BLaER1 treated with 17β-estradiol and CSF1 and Interleukin-3, amounts not matched to agents 10 nM and 100 nM (cell line): ENCODE measurements at regions not wholly inside any gene's neighbourhood (a gene's known extent, or its start where the extent isn't known, plus 50 kb on each side); places are given as distances from the start of the nearest gene placed in this dataset.

Source experiments
- H3K27ac ChIP-seq, 11 experiments: shearing (Covaris generic); formaldehyde crosslinking; 2 replicates each; pipeline ENCODE4 v1.8.1; 2022
- H3K27me3 ChIP-seq, 11 experiments: shearing (Covaris generic); formaldehyde crosslinking; 2 replicates each; pipeline ENCODE4 v1.8.1; 2022
- H3K36me3 ChIP-seq, 11 experiments: shearing (Covaris generic); formaldehyde crosslinking; 2 replicates each; pipeline ENCODE4 v1.8.1; 2022
- H3K4me1 ChIP-seq, 10 experiments: shearing (Covaris generic); formaldehyde crosslinking; 2 replicates each; pipeline ENCODE4 v1.8.1; 2022
- H3K4me2 ChIP-seq, 11 experiments: shearing (Covaris generic); formaldehyde crosslinking; 2 replicates each; pipeline ENCODE4 v1.8.1; 2022
- H3K4me3 ChIP-seq, 10 experiments: shearing (Covaris generic); formaldehyde crosslinking; 2 replicates each; pipeline ENCODE4 v1.8.1; 2022
- H3K9ac ChIP-seq, 11 experiments: shearing (Covaris generic); formaldehyde crosslinking; 2 replicates each; pipeline ENCODE4 v1.8.1; 2022
- H3K9me3 ChIP-seq, 11 experiments: shearing (Covaris generic); formaldehyde crosslinking; replicated peaks in 1 of 11; 2 replicates each; pipeline ENCODE4 v1.8.1; 2022
- H4K20me1 ChIP-seq, 11 experiments: shearing (Covaris generic); formaldehyde crosslinking; 2 replicates each; pipeline ENCODE4 v1.8.1; 2022
- Cebpa-rat ChIP-seq, 11 experiments: shearing (Covaris generic); IDR thresholded peaks; 2 replicates each; pipeline ENCODE4 v1.8.1; 2022

DNA sequence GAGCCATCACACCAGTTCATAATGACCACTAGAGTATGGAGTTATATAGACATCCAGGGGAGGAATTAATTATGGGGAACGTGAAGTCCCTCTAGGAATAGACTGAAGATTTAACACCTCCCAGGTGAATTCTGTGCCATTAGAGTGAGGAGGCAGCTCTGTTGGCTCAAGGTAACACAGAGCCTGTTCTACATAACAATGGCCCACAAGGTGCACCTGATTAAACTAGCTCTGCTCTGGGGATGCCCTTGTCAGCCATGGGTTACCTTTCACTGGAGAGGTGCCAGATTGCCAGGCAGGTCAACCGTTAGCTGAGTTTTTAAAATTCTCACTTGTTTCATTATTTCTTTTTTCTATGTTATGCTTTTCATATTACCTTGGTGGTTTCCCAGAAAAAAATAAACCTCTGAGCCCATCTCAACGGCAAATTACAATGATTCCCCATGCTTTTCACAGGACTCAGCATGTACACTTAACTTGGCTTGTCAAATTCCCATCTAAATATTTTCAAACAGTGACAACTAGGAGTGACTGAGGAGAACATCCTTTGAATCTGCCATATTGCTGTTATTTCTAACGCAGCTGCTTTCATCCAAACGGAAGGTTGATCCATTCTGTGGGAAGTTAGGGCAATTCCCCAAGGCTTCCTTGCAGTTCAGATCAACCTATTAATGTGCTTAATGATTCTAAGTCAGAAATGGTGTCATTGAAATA, 512.9 kb downstream of the MCTP2 start:
- Histone ChIP-seq H3K36me3 (no peaks in the 10 kb centered on the region), H3K4me2 (no peak overlapping the region), H3K4me1 (no peaks in the 10 kb centered on the region), H3K27ac (no peak overlapping the region), H3K27me3 (no peaks in the 10 kb centered on the region), H4K20me1 (no peaks in the 10 kb centered on the region), H3K4me3 (no peak overlapping the region), H3K9me3 (peaks cover 0 to 8% (median 0%) of the 10 kb centered on the region in 11 experiments; a peak in 2 of 22 replicates), H3K9ac (no peak overlapping the region)
- TF ChIP-seq Cebpa-rat (IDR thresholded peaks at IDR 0.05), result no peak

DNA sequence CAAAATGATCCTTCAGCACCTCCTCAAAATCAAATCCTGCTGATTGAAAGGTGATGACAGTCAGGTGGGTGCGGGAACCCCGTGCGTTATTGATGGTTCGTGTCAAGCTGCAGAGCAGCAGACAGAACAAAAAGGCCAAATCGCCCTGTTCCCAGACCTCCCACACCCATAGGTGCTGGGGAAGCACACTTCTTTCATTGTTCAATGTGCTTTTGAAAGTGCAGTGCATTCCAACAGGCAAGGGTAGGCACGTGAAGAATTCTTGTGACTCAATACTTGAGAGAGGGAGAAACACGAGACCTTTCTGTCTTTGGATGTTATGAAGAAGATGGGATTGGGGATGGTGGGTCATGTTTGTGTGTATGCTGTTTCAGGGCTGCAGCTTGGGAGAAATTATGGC, 514.0 kb downstream of the MCTP2 start:
- Histone ChIP-seq H3K27ac (no peak overlapping the region), H3K4me1 (no peaks in the 10 kb centered on the region), H3K36me3 (no peaks in the 10 kb centered on the region), H3K27me3 (no peaks in the 10 kb centered on the region), H3K9ac (no peak overlapping the region), H3K4me2 (no peak overlapping the region), H4K20me1 (no peaks in the 10 kb centered on the region), H3K9me3 (peaks cover 0 to 8% (median 0%) of the 10 kb centered on the region in 11 experiments; a peak in 2 of 22 replicates), H3K4me3 (no peak overlapping the region)
- no peak for TF ChIP-seq Cebpa-rat (IDR thresholded peaks at IDR 0.05)

DNA sequence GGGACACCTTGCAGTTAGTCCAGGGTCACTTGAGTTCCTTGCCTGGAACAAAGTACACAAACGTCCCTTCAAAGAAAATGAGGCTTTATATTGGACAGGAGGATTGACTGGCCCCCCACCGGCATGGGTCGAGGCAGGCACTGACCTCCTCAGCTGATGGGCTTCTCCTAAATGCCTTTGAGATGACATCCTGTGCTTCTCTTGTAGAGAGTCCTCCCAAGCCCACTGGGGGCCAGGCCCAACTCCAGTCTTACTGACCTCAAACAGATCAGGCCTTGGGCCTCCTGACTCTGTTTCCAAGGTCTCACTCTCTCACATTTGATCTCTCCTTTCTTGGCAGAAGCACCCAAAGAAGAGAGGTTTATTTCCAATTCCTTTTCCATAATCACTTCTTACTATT, 516.1 kb downstream of the MCTP2 start:
- Histone ChIP-seq H3K9me3 (peaks cover 0 to 7% (median 0%) of the 10 kb centered on the region in 11 experiments; a peak in 2 of 22 replicates), H3K4me2 (no peak overlapping the region), H3K27ac (no peak overlapping the region), H3K36me3 (no peaks in the 10 kb centered on the region), H3K27me3 (no peaks in the 10 kb centered on the region), H3K4me1 (no peaks in the 10 kb centered on the region), H3K9ac (no peak overlapping the region), H4K20me1 (no peaks in the 10 kb centered on the region), H3K4me3 (no peak overlapping the region)
- TF ChIP-seq Cebpa-rat (IDR thresholded peaks at IDR 0.05), result no peak

DNA sequence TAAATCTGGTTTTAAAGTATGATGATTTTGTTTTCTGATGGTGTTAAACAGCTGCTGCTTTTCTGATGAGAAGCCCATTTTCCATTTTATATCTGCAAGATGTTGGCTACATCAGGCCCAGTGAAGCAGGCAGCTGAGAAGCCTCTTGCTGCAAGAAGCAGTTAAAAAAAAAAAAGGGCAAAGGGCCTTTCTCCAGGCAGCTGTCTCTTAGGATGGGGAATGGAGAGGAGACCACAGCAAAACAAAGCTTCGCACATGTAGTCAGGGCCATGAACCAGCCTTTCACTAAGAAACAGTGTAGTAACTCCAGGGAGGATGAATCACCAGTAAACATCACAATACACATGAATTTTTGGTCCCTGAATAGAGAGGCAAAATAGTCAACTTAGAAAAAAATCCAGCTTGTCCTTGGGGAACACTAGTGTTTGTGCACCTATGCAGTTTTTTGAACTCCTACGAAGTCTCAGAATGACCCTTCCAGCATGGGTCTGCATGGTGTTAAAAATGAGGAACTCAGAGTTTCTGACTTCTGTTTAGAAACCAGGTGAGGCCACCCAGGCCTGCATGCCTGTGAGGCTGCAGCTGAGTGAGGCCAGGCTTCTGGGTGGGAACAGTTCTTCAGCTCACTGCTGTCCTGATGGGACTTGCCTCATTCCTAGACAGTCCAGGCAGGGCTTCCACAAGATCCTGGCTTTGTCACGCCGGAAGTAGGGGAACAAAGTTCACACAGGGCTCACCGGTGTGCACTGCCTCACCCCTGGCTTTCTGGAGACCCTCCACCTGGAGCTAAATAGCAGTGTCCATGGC, 518.7 kb downstream of the MCTP2 start:
- no peak for TF ChIP-seq Cebpa-rat (IDR thresholded peaks at IDR 0.05)
- no peaks in the 10 kb centered on the region for H4K20me1 ChIP-seq
- no peaks in the 10 kb centered on the region for H3K36me3 ChIP-seq
- H3K27ac ChIP-seq, result no peak overlapping the region
- peaks cover 0 to 7% (median 0%) of the 10 kb centered on the region in 11 experiments; a peak in 1 of 22 replicates for H3K9me3 ChIP-seq
- H3K9ac ChIP-seq, result no peak overlapping the region
- no peaks in the 10 kb centered on the region for H3K27me3 ChIP-seq
- no peaks in the 10 kb centered on the region for H3K4me1 ChIP-seq
- H3K4me3 ChIP-seq, result no peak overlapping the region
- H3K4me2 ChIP-seq, result no peak overlapping the region

DNA sequence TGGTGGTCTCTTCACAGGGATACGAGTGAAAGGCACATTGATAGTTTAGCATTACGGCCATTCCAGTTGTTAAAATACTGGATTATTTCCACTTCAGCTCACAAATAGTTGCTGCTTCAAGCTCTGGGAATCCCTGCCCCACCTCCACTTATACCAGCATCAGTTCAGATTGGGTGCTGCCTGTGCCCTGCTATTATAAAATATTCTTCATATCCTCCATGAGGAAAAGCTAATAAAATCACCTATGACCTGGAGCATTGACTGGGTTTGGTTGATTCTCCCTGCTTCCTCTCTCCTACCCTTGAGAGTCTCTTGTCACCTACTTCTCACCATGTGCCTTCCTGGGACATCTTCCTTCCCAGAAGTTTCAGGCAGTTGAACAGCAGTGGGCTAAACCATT, 529.0 kb downstream of the MCTP2 start:
- Histone ChIP-seq H3K36me3 (no peaks in the 10 kb centered on the region), H3K27ac (no peak overlapping the region), H3K4me3 (no peak overlapping the region), H3K9ac (no peak overlapping the region), H3K9me3 (no peaks in the 10 kb centered on the region; a peak in 2 of 22 replicates), H4K20me1 (no peaks in the 10 kb centered on the region), H3K4me1 (no peaks in the 10 kb centered on the region), H3K27me3 (no peaks in the 10 kb centered on the region), H3K4me2 (no peak overlapping the region)
- no peak for TF ChIP-seq Cebpa-rat (IDR thresholded peaks at IDR 0.05)

DNA sequence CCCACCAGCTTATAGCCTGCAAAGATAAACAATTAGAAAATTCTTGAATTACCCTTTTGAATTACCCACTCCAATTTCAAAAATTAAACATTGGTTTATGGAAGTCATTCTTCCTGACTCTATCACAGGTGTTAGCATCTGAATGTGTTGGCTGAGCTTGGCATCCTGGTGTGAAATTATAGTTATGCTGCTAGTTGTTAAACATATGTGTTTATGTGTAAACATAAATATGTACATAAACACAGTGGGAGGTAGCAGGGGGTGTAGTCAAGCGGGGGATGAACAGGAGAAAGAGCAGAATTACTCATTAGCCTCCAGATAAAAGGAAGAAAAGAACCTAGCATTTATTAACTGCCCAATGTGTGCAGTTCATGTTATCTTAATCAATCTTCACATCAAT, 530.2 kb downstream of the MCTP2 start:
- TF ChIP-seq Cebpa-rat (IDR thresholded peaks at IDR 0.05), result no peak
- Histone ChIP-seq H3K4me3 (no peak overlapping the region), H3K4me1 (no peaks in the 10 kb centered on the region), H3K9ac (no peak overlapping the region), H3K27me3 (no peaks in the 10 kb centered on the region), H3K36me3 (no peaks in the 10 kb centered on the region), H3K4me2 (no peak overlapping the region), H4K20me1 (no peaks in the 10 kb centered on the region), H3K9me3 (no peaks in the 10 kb centered on the region; a peak in 2 of 22 replicates), H3K27ac (no peak overlapping the region)

DNA sequence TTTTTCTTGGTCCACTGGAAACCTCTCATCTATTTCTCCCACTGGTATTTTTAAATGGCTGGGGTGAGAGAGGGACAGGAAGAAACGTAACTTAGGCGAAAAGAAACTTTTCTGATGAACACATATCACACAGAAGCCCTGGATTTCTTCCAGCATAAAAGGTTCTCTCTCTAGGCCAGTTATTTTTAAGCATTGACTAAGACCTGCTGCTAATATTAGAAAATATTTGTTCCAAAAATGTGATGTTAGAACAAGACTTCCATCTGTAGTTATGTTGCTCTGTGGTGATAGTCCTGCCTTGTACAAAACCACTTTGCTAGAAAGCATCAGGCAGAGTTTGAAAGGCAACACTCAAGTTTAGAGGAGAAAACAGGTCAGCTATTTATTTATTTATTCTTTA, 537.7 kb downstream of the MCTP2 start:
- no peak for TF ChIP-seq Cebpa-rat (IDR thresholded peaks at IDR 0.05)
- Histone ChIP-seq H3K27ac (no peak overlapping the region), H3K4me1 (no peaks in the 10 kb centered on the region), H4K20me1 (no peaks in the 10 kb centered on the region), H3K27me3 (no peaks in the 10 kb centered on the region), H3K9me3 (no peaks in the 10 kb centered on the region; a peak in 2 of 22 replicates), H3K9ac (no peak overlapping the region), H3K36me3 (no peaks in the 10 kb centered on the region), H3K4me2 (no peak overlapping the region), H3K4me3 (no peak overlapping the region)

DNA sequence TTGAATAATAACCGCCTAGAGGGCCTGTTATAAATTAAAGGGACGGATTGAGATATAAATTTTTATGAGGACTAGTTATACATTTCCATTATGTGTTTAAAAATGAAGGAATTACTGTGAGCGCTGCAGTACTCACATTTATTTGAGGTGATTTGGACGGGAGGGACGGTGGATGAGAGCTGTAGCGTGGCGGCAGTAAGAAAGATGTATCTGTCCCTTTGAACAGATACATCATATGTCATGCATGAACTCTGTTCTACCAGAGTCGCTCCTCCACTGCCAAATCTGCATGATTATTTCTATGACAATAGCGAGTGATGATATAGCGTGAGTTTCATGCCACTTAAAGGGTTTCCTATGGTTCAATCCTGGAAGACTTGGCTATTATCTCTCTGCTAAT, 538.8 kb downstream of the MCTP2 start:
- no peaks in the 10 kb centered on the region for H3K27me3 ChIP-seq
- no peaks in the 10 kb centered on the region for H3K36me3 ChIP-seq
- no peak overlapping the region for H3K9ac ChIP-seq
- no peak for TF ChIP-seq Cebpa-rat (IDR thresholded peaks at IDR 0.05)
- H3K4me2 ChIP-seq, result no peak overlapping the region
- H3K27ac ChIP-seq, result no peak overlapping the region
- H4K20me1 ChIP-seq, result no peaks in the 10 kb centered on the region
- no peak overlapping the region for H3K4me3 ChIP-seq
- no peaks in the 10 kb centered on the region for H3K9me3 ChIP-seq
- peaks cover 0 to 7% (median 2%) of the 10 kb centered on the region in 10 experiments; a peak in 7 of 20 replicates for H3K4me1 ChIP-seq

DNA sequence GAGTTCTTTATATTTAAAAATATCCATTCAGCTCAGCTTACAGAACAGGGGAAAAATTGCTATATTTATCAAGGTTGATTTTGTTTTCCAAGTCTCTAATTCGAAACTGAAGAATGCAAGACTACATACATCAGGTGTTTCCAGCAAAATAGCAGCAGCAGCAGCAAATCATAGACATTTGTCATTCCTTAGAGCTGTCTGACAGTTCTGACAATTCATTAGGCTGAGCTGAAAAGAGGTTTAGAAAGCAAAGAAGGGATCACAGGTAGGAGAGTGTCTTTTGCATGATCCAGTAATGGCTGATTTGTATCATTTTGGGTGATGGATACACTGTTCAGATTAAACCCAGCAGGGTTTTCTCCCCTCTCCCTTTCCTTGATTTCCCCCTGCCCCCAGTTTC, 545.7 kb downstream of the MCTP2 start:
- Histone ChIP-seq H4K20me1 (no peaks in the 10 kb centered on the region), H3K27ac (no peak overlapping the region), H3K4me2 (no peak overlapping the region), H3K36me3 (no peaks in the 10 kb centered on the region), H3K9ac (no peak overlapping the region), H3K4me3 (no peak overlapping the region), H3K27me3 (no peaks in the 10 kb centered on the region), H3K4me1 (peaks cover 0 to 7% (median 2%) of the 10 kb centered on the region in 10 experiments; a peak in 7 of 20 replicates), H3K9me3 (no peaks in the 10 kb centered on the region)
- TF ChIP-seq Cebpa-rat (IDR thresholded peaks at IDR 0.05), result no peak
